Activated naive CD4-positive, alpha-beta T cell treated with anti-CD3 and anti-CD28 coated beads for 36 hours (primary cell): ENCODE measurements at regions not wholly inside any gene's neighbourhood (a gene's known extent, or its start where the extent isn't known, plus 50 kb on each side); places are given as distances from the start of the nearest gene placed in this dataset.
"Not testable (repeated sequence)": the region's sequence is repeated elsewhere in the genome, so short reads cannot be mapped to it uniquely, and the experiment has no call there.

Experiments
- CTCF ChIA-PET: fragments of 350-600 bp; sonication (Branson Sonifier 250); formaldehyde crosslinking; loops from one replicate; lab custom pipeline; 2021; ENCODE audit warnings: antibody characterized with exemption; lab: Charles Lee
- DNase-seq: peaks from one replicate; pipeline ENCODE4 v3.0.0-alpha.2; 2020
- H3K27ac Mint-ChIP-seq: one replicate; pipeline ENCODE4 v1.8.0; 2021; ENCODE audit warnings: mild to moderate bottlenecking, mixed read lengths
- H3K27me3 Mint-ChIP-seq: one replicate; pipeline ENCODE4 v1.8.0; 2021; ENCODE audit warnings: low read depth, mixed read lengths
- H3K36me3 Mint-ChIP-seq: one replicate; pipeline ENCODE4 v1.8.0; 2021; ENCODE audit warnings: low read depth, mixed read lengths
- H3K4me1 Mint-ChIP-seq: one replicate; pipeline ENCODE4 v1.8.0; 2021; ENCODE audit warnings: low read depth, mixed read lengths
- H3K4me3 Mint-ChIP-seq: one replicate; pipeline ENCODE4 v1.8.0; 2021; ENCODE audit warnings: mild to moderate bottlenecking, moderate library complexity, mixed read lengths
- H3K9me3 Mint-ChIP-seq: one replicate; pipeline ENCODE4 v1.8.0; 2021; ENCODE audit warnings: mixed read lengths
- intact Hi-C: fragments of 100-400 bp; cut with micrococcal nuclease; formaldehyde crosslinking; loops from one replicate; pipeline ENCODE4 v1.15.1; 2023

GRCh38 chr5:124536333-124536732 is 210.1 kb downstream of the ZNF608 start:
- DNase-seq, result no peak
- H3K27me3 Mint-ChIP-seq, result no peaks in the 10 kb centered on the region
- no peaks in the 10 kb centered on the region for H3K4me1 Mint-ChIP-seq
- CTCF ChIA-PET, result no interaction called here
- no peak overlapping the region for H3K4me3 Mint-ChIP-seq
- H3K27ac Mint-ChIP-seq, result no peak overlapping the region
- no peaks in the 10 kb centered on the region for H3K36me3 Mint-ChIP-seq
- peaks cover 4% of the 10 kb centered on the region for H3K9me3 Mint-ChIP-seq
- intact Hi-C loops, result no loop called here

- CTCF ChIA-PET, result no interaction called here
- Mint-ChIP-seq H3K9me3 (peaks cover 7% of the 10 kb centered on the region), H3K36me3 (no peaks in the 10 kb centered on the region), H3K27me3 (no peaks in the 10 kb centered on the region), H3K4me3 (no peak overlapping the region), H3K27ac (no peak overlapping the region), H3K4me1 (no peaks in the 10 kb centered on the region)
- no peak for DNase-seq
- intact Hi-C loops, result no loop called here
Observed at GRCh38 chr5:124530916-124531315, 215.5 kb downstream of the ZNF608 start.

- Mint-ChIP-seq H3K27ac (no peak overlapping the region), H3K4me1 (no peaks in the 10 kb centered on the region), H3K4me3 (no peak overlapping the region), H3K9me3 (peaks cover 7% of the 10 kb centered on the region), H3K27me3 (no peaks in the 10 kb centered on the region), H3K36me3 (no peaks in the 10 kb centered on the region)
- no peak for DNase-seq
- intact Hi-C loops, result loop anchor here (5.0 kb wide), 1 partner anchor 53 kb away; no protein-coding TSS in a partner anchor
- CTCF ChIA-PET, result no interaction called here
Observed at GRCh38 chr5:124528838-124529237, 217.6 kb downstream of the ZNF608 start.

- DNase-seq, result no peak
- CTCF ChIA-PET, result no interaction called here
- Mint-ChIP-seq H3K4me3 (no peak overlapping the region), H3K9me3 (peaks cover 3% of the 10 kb centered on the region), H3K36me3 (no peaks in the 10 kb centered on the region), H3K27ac (no peak overlapping the region), H3K27me3 (no peaks in the 10 kb centered on the region), H3K4me1 (no peaks in the 10 kb centered on the region)
- intact Hi-C loops, result loop anchor here (5.0 kb wide), 1 partner anchor 55 kb away; no protein-coding TSS in a partner anchor
Observed at GRCh38 chr5:124527220-124527991, 219.0 kb downstream of the ZNF608 start.

- H3K36me3 Mint-ChIP-seq, H3K4me1 Mint-ChIP-seq, DNase-seq, H3K27me3 Mint-ChIP-seq, H3K27ac Mint-ChIP-seq, H3K9me3 Mint-ChIP-seq, CTCF ChIA-PET, H3K4me3 Mint-ChIP-seq: not testable (repeated sequence)
- intact Hi-C loops, result loop anchor here (5.0 kb wide), 1 partner anchor 56 kb away; no protein-coding TSS in a partner anchor
Observed at GRCh38 chr5:124526079-124526478, 220.4 kb downstream of the ZNF608 start.

GRCh38 chr5:124524552-124525232 is 221.7 kb downstream of the ZNF608 start:
- H3K4me3 Mint-ChIP-seq, result no peak overlapping the region
- no peaks in the 10 kb centered on the region for H3K36me3 Mint-ChIP-seq
- CTCF ChIA-PET, result no interaction called here
- H3K4me1 Mint-ChIP-seq, result no peaks in the 10 kb centered on the region
- H3K27me3 Mint-ChIP-seq, result no peaks in the 10 kb centered on the region
- no peaks in the 10 kb centered on the region for H3K9me3 Mint-ChIP-seq
- no peak overlapping the region for H3K27ac Mint-ChIP-seq
- intact Hi-C loops, result loop anchor here (5.0 kb wide), 1 partner anchor 58 kb away; no protein-coding TSS in a partner anchor
- no peak for DNase-seq

GRCh38 chr5:124523897-124524296 is 222.5 kb downstream of the ZNF608 start:
- H3K4me1 Mint-ChIP-seq, result no peaks in the 10 kb centered on the region
- H3K4me3 Mint-ChIP-seq, result no peak overlapping the region
- DNase-seq, result no peak
- intact Hi-C loops, result no loop called here
- CTCF ChIA-PET, result no interaction called here
- H3K27me3 Mint-ChIP-seq, result no peaks in the 10 kb centered on the region
- H3K9me3 Mint-ChIP-seq, result no peaks in the 10 kb centered on the region
- H3K36me3 Mint-ChIP-seq, result no peaks in the 10 kb centered on the region
- H3K27ac Mint-ChIP-seq, result no peak overlapping the region

GRCh38 chr5:124522992-124523391 is 223.4 kb downstream of the ZNF608 start:
- CTCF ChIA-PET, result no interaction called here
- Mint-ChIP-seq H3K27ac (no peak overlapping the region), H3K9me3 (no peaks in the 10 kb centered on the region), H3K27me3 (peaks cover 3% of the 10 kb centered on the region), H3K4me1 (no peaks in the 10 kb centered on the region), H3K4me3 (no peak overlapping the region), H3K36me3 (no peaks in the 10 kb centered on the region)
- no peak for DNase-seq
- intact Hi-C loops, result no loop called here

- intact Hi-C loops, result no loop called here
- Mint-ChIP-seq H3K36me3 (no peaks in the 10 kb centered on the region), H3K4me1 (no peaks in the 10 kb centered on the region)
Observed at GRCh38 chr5:124521461-124522230, 224.8 kb downstream of the ZNF608 start.

GRCh38 chr5:124519396-124519795 is 227.0 kb downstream of the ZNF608 start:
- Mint-ChIP-seq H3K27me3 (peaks cover 3% of the 10 kb centered on the region), H3K4me1 (no peaks in the 10 kb centered on the region), H3K9me3 (no peaks in the 10 kb centered on the region), H3K4me3 (no peak overlapping the region), H3K27ac (no peak overlapping the region), H3K36me3 (no peaks in the 10 kb centered on the region)
- DNase-seq, result no peak
- CTCF ChIA-PET, result no interaction called here
- intact Hi-C loops, result no loop called here

More at GRCh38 chr5:124521461-124522230, 224.8 kb downstream of the ZNF608 start:
- Mint-ChIP-seq H3K27me3 (peaks cover 3% of the 10 kb centered on the region), H3K9me3 (no peaks in the 10 kb centered on the region), H3K27ac (no peak overlapping the region), H3K4me3 (no peak overlapping the region)
- CTCF ChIA-PET, result no interaction called here
- no peak for DNase-seq

GRCh38 chr5:124516567-124516966 is 229.9 kb downstream of the ZNF608 start:
- no peaks in the 10 kb centered on the region for H3K4me1 Mint-ChIP-seq
- DNase-seq, result no peak
- no peaks in the 10 kb centered on the region for H3K36me3 Mint-ChIP-seq
- peaks cover 3% of the 10 kb centered on the region for H3K27me3 Mint-ChIP-seq
- no peak overlapping the region for H3K4me3 Mint-ChIP-seq
- H3K9me3 Mint-ChIP-seq, result no peaks in the 10 kb centered on the region
- no peak overlapping the region for H3K27ac Mint-ChIP-seq
- intact Hi-C loops, result no loop called here
- CTCF ChIA-PET, result no interaction called here

- intact Hi-C loops, result no loop called here
- Mint-ChIP-seq H3K4me1 (no peaks in the 10 kb centered on the region), H3K4me3 (no peak overlapping the region), H3K27me3 (peaks cover 6% of the 10 kb centered on the region), H3K9me3 (no peaks in the 10 kb centered on the region), H3K36me3 (no peaks in the 10 kb centered on the region), H3K27ac (no peak overlapping the region)
- CTCF ChIA-PET, result no interaction called here
- no peak for DNase-seq
Observed at GRCh38 chr5:124515497-124516245, 230.8 kb downstream of the ZNF608 start.
